ENCODE measurements at regions not wholly inside any gene's neighbourhood (a gene's known extent, or its start where the extent isn't known, plus 50 kb on each side); places are given as distances from the start of the nearest gene placed in this dataset.

DNA sequence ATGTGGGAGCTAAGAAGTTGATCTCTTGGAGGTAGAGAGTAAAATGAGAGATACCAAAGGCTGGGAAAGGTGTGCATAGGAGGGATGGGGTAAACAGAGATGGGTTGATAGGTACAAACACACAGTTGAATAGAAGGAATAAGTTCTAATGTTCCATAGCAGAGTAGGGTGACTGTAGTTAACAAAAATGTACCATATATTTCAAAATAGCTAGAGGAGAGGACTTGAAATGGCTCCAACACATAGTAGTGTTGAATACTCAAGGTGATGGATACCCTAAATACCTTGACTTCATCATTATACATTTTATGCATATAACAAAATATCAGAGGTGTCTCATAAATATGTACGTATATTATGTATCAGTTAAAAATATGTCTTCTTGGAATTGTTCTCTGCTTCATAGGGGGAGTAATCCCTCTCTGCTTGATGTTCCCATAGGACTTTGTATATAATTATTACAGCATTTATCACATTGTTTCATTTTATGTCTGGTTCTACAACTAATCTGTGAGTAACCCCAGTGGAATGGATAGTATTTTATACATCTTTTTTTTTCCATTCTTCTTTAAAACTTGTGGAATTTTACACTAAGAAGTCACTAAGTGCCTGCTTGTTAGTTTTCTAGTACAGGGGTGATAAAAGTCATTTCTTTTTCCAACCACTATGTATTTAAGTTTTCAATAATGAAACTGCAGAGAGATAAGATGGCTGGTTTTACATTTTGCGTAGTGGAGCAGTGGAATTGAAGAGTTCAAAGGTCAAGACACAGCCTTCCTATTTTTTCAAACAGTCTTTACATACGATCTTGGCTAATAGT, 1940.0 kb upstream of the SEL1L start:
- Mint-ChIP-seq H3K4me1 (ENCODE audit: low read depth) (no peaks in the 10 kb centered on the region), H3K4me3 (no peak overlapping the region), H3K9me3 (peaks cover 14% of the 10 kb centered on the region), H3K27me3 (no peaks in the 10 kb centered on the region), H3K36me3 (ENCODE audit: low read depth) (no peaks in the 10 kb centered on the region), H3K27ac (no peak overlapping the region)
- TF ChIP-seq, protein P1, sequence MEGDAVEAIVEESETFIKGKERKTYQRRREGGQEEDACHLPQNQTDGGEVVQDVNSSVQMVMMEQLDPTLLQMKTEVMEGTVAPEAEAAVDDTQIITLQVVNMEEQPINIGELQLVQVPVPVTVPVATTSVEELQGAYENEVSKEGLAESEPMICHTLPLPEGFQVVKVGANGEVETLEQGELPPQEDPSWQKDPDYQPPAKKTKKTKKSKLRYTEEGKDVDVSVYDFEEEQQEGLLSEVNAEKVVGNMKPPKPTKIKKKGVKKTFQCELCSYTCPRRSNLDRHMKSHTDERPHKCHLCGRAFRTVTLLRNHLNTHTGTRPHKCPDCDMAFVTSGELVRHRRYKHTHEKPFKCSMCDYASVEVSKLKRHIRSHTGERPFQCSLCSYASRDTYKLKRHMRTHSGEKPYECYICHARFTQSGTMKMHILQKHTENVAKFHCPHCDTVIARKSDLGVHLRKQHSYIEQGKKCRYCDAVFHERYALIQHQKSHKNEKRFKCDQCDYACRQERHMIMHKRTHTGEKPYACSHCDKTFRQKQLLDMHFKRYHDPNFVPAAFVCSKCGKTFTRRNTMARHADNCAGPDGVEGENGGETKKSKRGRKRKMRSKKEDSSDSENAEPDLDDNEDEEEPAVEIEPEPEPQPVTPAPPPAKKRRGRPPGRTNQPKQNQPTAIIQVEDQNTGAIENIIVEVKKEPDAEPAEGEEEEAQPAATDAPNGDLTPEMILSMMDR (IDR thresholded peaks at IDR 0.05) = no peak
- Histone ChIP-seq H3K4me1 (ENCODE audit: insufficient read depth, low read length) (no peaks in the 10 kb centered on the region), H3K9me3 (ENCODE audit: control insufficient read depth in 1 of 2, insufficient read depth in 1 of 2, low read length in 2 of 2) (peaks cover 0 to 5% of the 10 kb centered on the region in 2 experiments), H3K27ac (ENCODE audit: low read depth in 1 of 2, low read length in 2 of 2) (no peak overlapping the region), H3K27me3 (ENCODE audit: control insufficient read depth in 1 of 2, insufficient read depth in 2 of 2, low read length in 2 of 2) (no peaks in the 10 kb centered on the region), H3K36me3 (ENCODE audit: insufficient read depth, low read length) (no peaks in the 10 kb centered on the region), H3K4me3 (ENCODE audit: low read length) (no peak overlapping the region)
- no peak for ATAC-seq (ENCODE audit: poor library complexity)
- ChIA-PET POLR2A (interaction anchor here (0.6 kb wide), 1 partner anchor 18 kb away, joined by 3 read pairs; no protein-coding TSS in a partner anchor), CTCF (no interaction called here)
- DNase-seq = no peak
- intact Hi-C loops (cut with DNase I, micrococcal nuclease) = no loop called here

- H3K9me3 ChIP-seq (ENCODE audit: control insufficient read depth in 1 of 2, insufficient read depth in 1 of 2, low read length in 2 of 2) = peaks cover 0 to 5% of the 10 kb centered on the region in 2 experiments
- POLR2A ChIA-PET = no interaction called here
- no peak overlapping the region for H3K27ac ChIP-seq (ENCODE audit: low read depth in 1 of 2, low read length in 2 of 2)
- peaks cover 13% of the 10 kb centered on the region for H3K9me3 Mint-ChIP-seq
- no peak overlapping the region for H3K27ac Mint-ChIP-seq
- H3K4me1 ChIP-seq (ENCODE audit: insufficient read depth, low read length) = no peaks in the 10 kb centered on the region
- ATAC-seq (ENCODE audit: poor library complexity) (no peak), DNase-seq (no peak)
- TF ChIP-seq, protein P1 (IDR thresholded peaks at IDR 0.05) = no peak
- H3K36me3 ChIP-seq (ENCODE audit: insufficient read depth, low read length) = no peaks in the 10 kb centered on the region
- H3K4me3 ChIP-seq (ENCODE audit: low read length) = no peak overlapping the region
- no peaks in the 10 kb centered on the region for H3K27me3 Mint-ChIP-seq
- no peaks in the 10 kb centered on the region for H3K4me1 Mint-ChIP-seq (ENCODE audit: low read depth)
- H3K4me3 Mint-ChIP-seq = no peak overlapping the region
- CTCF ChIA-PET = no interaction called here
- H3K27me3 ChIP-seq (ENCODE audit: control insufficient read depth in 1 of 2, insufficient read depth in 2 of 2, low read length in 2 of 2) = no peaks in the 10 kb centered on the region
- intact Hi-C loops (cut with DNase I, micrococcal nuclease) = no loop called here
- no peaks in the 10 kb centered on the region for H3K36me3 Mint-ChIP-seq (ENCODE audit: low read depth)
Observed at GRCh38 chr14:83478741-83479140, 1945.1 kb upstream of the SEL1L start.

- intact Hi-C loops (cut with DNase I, micrococcal nuclease) = no loop called here
- DNase-seq (no peak), ATAC-seq (ENCODE audit: poor library complexity) (no peak)
- POLR2A ChIA-PET = no interaction called here
- Histone ChIP-seq H3K4me1 (ENCODE audit: insufficient read depth, low read length) (no peaks in the 10 kb centered on the region), H3K27me3 (ENCODE audit: control insufficient read depth in 1 of 2, insufficient read depth in 2 of 2, low read length in 2 of 2) (no peaks in the 10 kb centered on the region), H3K27ac (ENCODE audit: low read depth in 1 of 2, low read length in 2 of 2) (no peak overlapping the region), H3K36me3 (ENCODE audit: insufficient read depth, low read length) (no peaks in the 10 kb centered on the region), H3K9me3 (ENCODE audit: control insufficient read depth in 1 of 2, insufficient read depth in 1 of 2, low read length in 2 of 2) (peaks cover 0 to 4% of the 10 kb centered on the region in 2 experiments), H3K4me3 (ENCODE audit: low read length) (no peak overlapping the region)
- Mint-ChIP-seq H3K27ac (no peak overlapping the region), H3K9me3 (peaks cover 11% of the 10 kb centered on the region), H3K4me3 (no peak overlapping the region), H3K4me1 (ENCODE audit: low read depth) (no peaks in the 10 kb centered on the region), H3K36me3 (ENCODE audit: low read depth) (no peaks in the 10 kb centered on the region), H3K27me3 (no peaks in the 10 kb centered on the region)
- CTCF ChIA-PET = no interaction called here
- TF ChIP-seq, protein P1 (IDR thresholded peaks at IDR 0.05) = no peak
Observed at GRCh38 chr14:83483063-83483462, 1949.4 kb upstream of the SEL1L start.

Data from CD4-positive, alpha-beta T cell (primary cell).